RWPE2 (cell line): ENCODE measurements at regions not wholly inside any gene's neighbourhood (a gene's known extent, or its start where the extent isn't known, plus 50 kb on each side); places are given as distances from the start of the nearest gene placed in this dataset.

ENCODE experiments used
- ATAC-seq: fragments of 200-7000 bp; cut with Tn5 transposase; 3 replicates; pipeline ENCODE4 v1.9.1; 2021; ENCODE audit warnings: low read depth
- DNase-seq: peaks from one replicate; pipeline ENCODE4 v3.0.0-alpha.2; 2020; ENCODE audit warnings: low spot score
- H3K27ac ChIP-seq: fragments of 450-650 bp; 2 replicates; pipeline ENCODE4 v1.5.1; 2017; ENCODE audit warnings: mild to moderate bottlenecking; ENCODE audit not compliant: poor library complexity, severe bottlenecking
- H3K27me3 ChIP-seq: fragments of 250-450 bp; sonication (Bioruptor Pico); 2 replicates; pipeline ENCODE4 v1.5.1; 2021; ENCODE audit warnings: mild to moderate bottlenecking, moderate library complexity; ENCODE audit not compliant: insufficient read depth, poor library complexity, severe bottlenecking
- H3K36me3 ChIP-seq: fragments of 250-450 bp; sonication (Bioruptor Pico); 2 replicates; pipeline ENCODE4 v1.5.1; 2020; ENCODE audit warnings: low read depth, mild to moderate bottlenecking, moderate library complexity
- H3K4me1 ChIP-seq: fragments of 250-450 bp; sonication (Bioruptor Pico); 2 replicates; pipeline ENCODE4 v1.5.1; 2021; ENCODE audit warnings: mild to moderate bottlenecking, moderate library complexity; ENCODE audit not compliant: insufficient read depth, poor library complexity, severe bottlenecking
- H3K4me3 ChIP-seq: fragments of 250-450 bp; sonication (Bioruptor Pico); 2 replicates; pipeline ENCODE4 v1.5.1; 2021; ENCODE audit warnings: mild to moderate bottlenecking, moderate library complexity; ENCODE audit not compliant: severe bottlenecking
- H3K9me3 ChIP-seq: fragments of 250-450 bp; sonication (Bioruptor Pico); 2 replicates; pipeline ENCODE4 v1.5.1; 2021; ENCODE audit warnings: mild to moderate bottlenecking, moderate library complexity; ENCODE audit not compliant: severe bottlenecking
- CTCF ChIP-seq: fragments of 450-650 bp; IDR thresholded peaks from one replicate; pipeline ENCODE4 v1.5.1; 2017; ENCODE audit warnings: mild to moderate bottlenecking, moderate library complexity; ENCODE audit not compliant: poor library complexity, severe bottlenecking

- DNase-seq, result no peak
- Histone ChIP-seq H3K9me3 (no peaks in the 10 kb centered on the region), H3K36me3 (no peaks in the 10 kb centered on the region), H3K27ac (no peak overlapping the region), H3K4me3 (no peak overlapping the region), H3K4me1 (peaks cover 6% of the 10 kb centered on the region), H3K27me3 (peaks cover 4% of the 10 kb centered on the region)
- ATAC-seq, result no peak
- TF ChIP-seq CTCF, result no peak
These were observed 420.4 kb upstream of the SEMA6D start for GRCh38 chr15:47296881-47297280.

GRCh38 chr15:47299846-47300434, 417.4 kb upstream of the SEMA6D start:
- Histone ChIP-seq H3K36me3 (no peaks in the 10 kb centered on the region), H3K27ac (no peak overlapping the region), H3K27me3 (no peaks in the 10 kb centered on the region), H3K4me1 (peaks cover 6% of the 10 kb centered on the region), H3K4me3 (no peak overlapping the region), H3K9me3 (no peaks in the 10 kb centered on the region)
- peak; percentile 37; the same call in 2 of the 3 replicates for ATAC-seq
- TF ChIP-seq CTCF, result no peak
- DNase-seq, result no peak

GRCh38 chr15:47300596-47300995, 416.7 kb upstream of the SEMA6D start:
- peaks cover 6% of the 10 kb centered on the region for H3K4me1 ChIP-seq
- no peak for DNase-seq
- no peak for TF ChIP-seq CTCF
- H3K9me3 ChIP-seq, result no peaks in the 10 kb centered on the region
- H3K27ac ChIP-seq, result no peak overlapping the region
- no peak for ATAC-seq
- H3K4me3 ChIP-seq, result no peak overlapping the region
- no peaks in the 10 kb centered on the region for H3K27me3 ChIP-seq
- H3K36me3 ChIP-seq, result no peaks in the 10 kb centered on the region

- no peaks in the 10 kb centered on the region for H3K27me3 ChIP-seq
- H3K9me3 ChIP-seq, result no peaks in the 10 kb centered on the region
- no peak for ATAC-seq
- peaks cover 6% of the 10 kb centered on the region for H3K4me1 ChIP-seq
- DNase-seq, result no peak
- no peak overlapping the region for H3K27ac ChIP-seq
- H3K4me3 ChIP-seq, result no peak overlapping the region
- no peaks in the 10 kb centered on the region for H3K36me3 ChIP-seq
- no peak for TF ChIP-seq CTCF
These were observed 415.8 kb upstream of the SEMA6D start for GRCh38 chr15:47301481-47301880.

GRCh38 chr15:47304656-47305055, 412.6 kb upstream of the SEMA6D start:
- Histone ChIP-seq H3K27me3 (no peaks in the 10 kb centered on the region), H3K4me1 (peaks cover 5% of the 10 kb centered on the region), H3K27ac (no peak overlapping the region), H3K9me3 (no peaks in the 10 kb centered on the region), H3K36me3 (no peaks in the 10 kb centered on the region), H3K4me3 (no peak overlapping the region)
- DNase-seq, result no peak
- ATAC-seq, result no peak
- TF ChIP-seq CTCF, result no peak
